ENCODE measurements at regions not wholly inside any gene's neighbourhood (a gene's known extent, or its start where the extent isn't known, plus 50 kb on each side); places are given as distances from the start of the nearest gene placed in this dataset.

- Histone ChIP-seq H3K4me3 (no peak overlapping the region), H3K36me3 (no peaks in the 10 kb centered on the region), H3K27ac (no peak overlapping the region), H3K27me3 (replicated peaks; ENCODE audit: insufficient read depth) (no peaks in the 10 kb centered on the region), H3K4me1 (ENCODE audit: control insufficient read depth in 1 of 2, low read depth in 2 of 2) (peaks cover 8 to 13% of the 10 kb centered on the region in 2 donors), H3K9me3 (no peaks in the 10 kb centered on the region)
- TF ChIP-seq CTCF (IDR thresholded peaks at IDR 0.05) = no peak
- ATAC-seq (ENCODE audit: insufficient number of reproducible peaks, low FRiP score, low read depth) (no peak), DNase-seq (ENCODE audit: low spot score) (no peak)
Measured at GRCh38 chr4:188263321-188263720, 124.1 kb downstream of the TRIML1 start.

- ATAC-seq (ENCODE audit: insufficient number of reproducible peaks, low FRiP score, low read depth) = no peak
- no peak for DNase-seq (ENCODE audit: low spot score)
- H3K27me3 ChIP-seq (replicated peaks; ENCODE audit: insufficient read depth) = no peaks in the 10 kb centered on the region
Measured at GRCh38 chr4:188266386-188266785, 127.1 kb downstream of the TRIML1 start.

GRCh38 chr4:188268131-188268908 is 129.1 kb downstream of the TRIML1 start:
- H3K4me1 ChIP-seq (ENCODE audit: control insufficient read depth in 1 of 2, low read depth in 2 of 2) = peaks cover 2% of the 10 kb centered on the region in 2 donors
- H3K27ac ChIP-seq = no peak overlapping the region
- H3K27me3 ChIP-seq (replicated peaks; ENCODE audit: insufficient read depth) = no peaks in the 10 kb centered on the region
- no peak for ATAC-seq (ENCODE audit: insufficient number of reproducible peaks, low FRiP score, low read depth)
- H3K36me3 ChIP-seq = no peaks in the 10 kb centered on the region
- H3K4me3 ChIP-seq = no peak overlapping the region
- TF ChIP-seq CTCF (IDR thresholded peaks at IDR 0.05) = no peak
- no peaks in the 10 kb centered on the region for H3K9me3 ChIP-seq
- no peak for DNase-seq (ENCODE audit: low spot score)

More at GRCh38 chr4:188266386-188266785, 127.1 kb downstream of the TRIML1 start:
- no peaks in the 10 kb centered on the region for H3K9me3 ChIP-seq
- no peak overlapping the region for H3K27ac ChIP-seq
- H3K36me3 ChIP-seq = no peaks in the 10 kb centered on the region
- TF ChIP-seq CTCF (IDR thresholded peaks at IDR 0.05) = no peak
- H3K4me1 ChIP-seq (ENCODE audit: control insufficient read depth in 1 of 2, low read depth in 2 of 2) = peaks cover 8 to 13% of the 10 kb centered on the region in 2 donors
- H3K4me3 ChIP-seq = no peak overlapping the region

DNA sequence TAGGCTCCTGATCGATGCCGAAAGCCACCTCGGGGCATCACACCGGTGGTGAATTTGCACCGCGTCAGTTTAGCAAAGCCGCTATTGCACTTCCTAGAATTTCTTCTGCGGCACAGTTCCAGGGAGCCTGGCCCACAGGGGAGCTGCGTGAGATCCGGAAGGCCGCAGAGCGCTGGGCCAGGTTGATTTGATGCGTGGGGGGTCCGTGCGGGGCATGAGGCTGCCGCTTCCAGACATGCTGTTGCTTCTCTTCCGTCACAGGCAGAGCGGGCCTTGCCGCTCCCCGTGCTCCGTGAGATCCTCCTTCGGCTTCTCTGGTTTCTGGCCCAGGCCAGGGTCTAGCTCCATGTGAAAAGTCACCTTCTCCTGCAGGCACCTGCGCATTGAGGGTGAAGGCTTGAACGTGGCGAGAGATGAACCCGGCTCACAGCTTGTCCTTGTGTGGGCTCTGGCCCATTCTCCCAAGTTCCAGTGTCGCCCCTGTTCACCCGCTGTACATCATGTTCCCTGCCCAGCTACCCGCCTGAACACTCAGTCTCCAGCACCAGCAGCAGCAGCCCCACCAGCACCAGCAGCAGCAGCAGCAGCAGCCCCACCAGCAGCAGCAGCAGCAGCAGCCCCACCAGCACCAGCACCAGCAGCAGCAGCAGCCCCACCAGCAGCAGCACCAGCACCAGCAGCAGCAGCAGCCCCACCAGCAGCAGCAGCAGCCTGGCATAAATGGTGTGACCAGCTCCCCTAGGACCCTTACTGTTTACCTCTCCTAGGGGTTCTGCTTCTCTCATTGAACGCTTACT is 131.2 kb downstream of the TRIML1 start:
- ATAC-seq (ENCODE audit: insufficient number of reproducible peaks, low FRiP score, low read depth) = no peak
- H3K4me3 ChIP-seq = no peak overlapping the region
- TF ChIP-seq CTCF (IDR thresholded peaks at IDR 0.05) = no peak

GRCh38 chr4:188275686-188276085 is 136.4 kb downstream of the TRIML1 start:
- no peak for TF ChIP-seq CTCF (IDR thresholded peaks at IDR 0.05)
- Histone ChIP-seq H3K36me3 (no peaks in the 10 kb centered on the region), H3K4me3 (no peak overlapping the region), H3K27ac (no peak overlapping the region), H3K27me3 (replicated peaks; ENCODE audit: insufficient read depth) (no peaks in the 10 kb centered on the region), H3K9me3 (no peaks in the 10 kb centered on the region), H3K4me1 (ENCODE audit: control insufficient read depth in 1 of 2, low read depth in 2 of 2) (no peaks in the 10 kb centered on the region)
- DNase-seq (ENCODE audit: low spot score) (no peak), ATAC-seq (ENCODE audit: insufficient number of reproducible peaks, low FRiP score, low read depth) (no peak)

More for the DNA sequence above, 131.2 kb downstream of the TRIML1 start:
- Histone ChIP-seq H3K4me1 (ENCODE audit: control insufficient read depth in 1 of 2, low read depth in 2 of 2) (no peaks in the 10 kb centered on the region), H3K27me3 (replicated peaks; ENCODE audit: insufficient read depth) (no peaks in the 10 kb centered on the region), H3K9me3 (no peaks in the 10 kb centered on the region), H3K27ac (no peak overlapping the region), H3K36me3 (no peaks in the 10 kb centered on the region)
- no peak for DNase-seq (ENCODE audit: low spot score)
